HEK293 (cell line): ENCODE measurements at regions not wholly inside any gene's neighbourhood (a gene's known extent, or its start where the extent isn't known, plus 50 kb on each side); places are given as distances from the start of the nearest gene placed in this dataset.

Experiments used
- CTCF ChIA-PET: fragments of 350-600 bp; formaldehyde crosslinking; extraction: SDS; loops from one replicate; lab custom pipeline; 2021; ENCODE audit warnings: antibody characterized with exemption; lab: Yijun Ruan, JAX
- POLR2A ChIA-PET: fragments of 300-600 bp; formaldehyde crosslinking; extraction: SDS; loops from one replicate; lab custom pipeline; 2020; ENCODE audit warnings: antibody characterized with exemption, inconsistent platforms; lab: Yijun Ruan, JAX
- H3K27ac ChIP-seq: fragments of 200-500 bp; sonication (Bioruptor generic); 2 replicates; pipeline ENCODE4 v1.5.1; 2014; ENCODE audit warnings: low read depth, low read length, control low read depth, inconsistent platforms; ENCODE audit errors: extremely low read depth
- H3K36me3 ChIP-seq, 2 experiments: fragments of 200-500 bp in 1 of 2; sonication (Bioruptor generic) in 1 of 2; 1 replicate in 1 of 2; 2 replicates in 1 of 2; pipeline ENCODE4 v1.5.1; 2014 to 2017; ENCODE audit warnings: inconsistent platforms in 2 of 2, low read length in 2 of 2; ENCODE audit not compliant: control insufficient read depth in 2 of 2, insufficient read depth in 1 of 2
- H3K4me1 ChIP-seq: fragments of 200-500 bp; sonication (Bioruptor generic); 2 replicates; pipeline ENCODE4 v1.5.1; 2014; ENCODE audit warnings: mild to moderate bottlenecking, low read length, inconsistent platforms; ENCODE audit not compliant: control insufficient read depth, insufficient read depth
- H3K4me3 ChIP-seq: 2 replicates; pipeline ENCODE4 v1.5.1; 2011; ENCODE audit warnings: low read depth, mild to moderate bottlenecking, control low read depth, low read length, moderate library complexity
- H3K9me3 ChIP-seq: fragments of 200-500 bp; sonication (Bioruptor generic); 2 replicates; pipeline ENCODE4 v1.5.1; 2014; ENCODE audit warnings: low read depth, low read length, inconsistent platforms; ENCODE audit not compliant: control insufficient read depth, insufficient read depth
- FEZF1 ChIP-seq: fragments of 450-650 bp; formaldehyde crosslinking; IDR thresholded peaks from 2 replicates; pipeline ENCODE4 v1.5.1; 2016; ENCODE audit warnings: missing biosample characterization, missing genetic modification characterization
- KLF10 ChIP-seq: fragments of 450-650 bp; IDR thresholded peaks from 2 replicates; pipeline ENCODE4 v1.5.1; 2018; ENCODE audit warnings: missing biosample characterization, mild to moderate bottlenecking, missing genetic modification characterization
- KLF16 ChIP-seq: fragments of 450-650 bp; formaldehyde crosslinking; IDR thresholded peaks from 2 replicates; pipeline ENCODE4 v1.5.1; 2017; ENCODE audit warnings: missing biosample characterization, missing genetic modification characterization
- KLF9 ChIP-seq: fragments of 450-650 bp; formaldehyde crosslinking; IDR thresholded peaks from 2 replicates; pipeline ENCODE4 v1.5.1; 2016; ENCODE audit warnings: missing biosample characterization, missing genetic modification characterization, low read depth
- OSR2 ChIP-seq: fragments of 450-650 bp; formaldehyde crosslinking; IDR thresholded peaks from 2 replicates; pipeline ENCODE4 v1.5.1; 2016; ENCODE audit warnings: missing biosample characterization, missing genetic modification characterization
- SP7 ChIP-seq: fragments of 450-650 bp; formaldehyde crosslinking; IDR thresholded peaks from 2 replicates; pipeline ENCODE4 v1.5.1; 2016; ENCODE audit warnings: missing biosample characterization, missing genetic modification characterization
- TRIM28 ChIP-seq: IDR thresholded peaks from 2 replicates; pipeline ENCODE4 v1.6.1; 2011; ENCODE audit warnings: low read length, control low read depth, borderline replicate concordance
- WT1 ChIP-seq: fragments of 450-650 bp; formaldehyde crosslinking; IDR thresholded peaks from 2 replicates; pipeline ENCODE4 v1.5.1; 2016; ENCODE audit warnings: missing biosample characterization, missing genetic modification characterization
- ZBTB48 ChIP-seq: fragments of 450-650 bp; formaldehyde crosslinking; IDR thresholded peaks from 2 replicates; pipeline ENCODE4 v1.5.1; 2016; ENCODE audit warnings: missing biosample characterization, missing genetic modification characterization
- ZEB2 ChIP-seq: fragments of 450-650 bp; formaldehyde crosslinking; IDR thresholded peaks from 2 replicates; pipeline ENCODE4 v1.5.1; 2016; ENCODE audit warnings: missing biosample characterization, missing genetic modification characterization
- ZNF10 ChIP-seq: fragments of 450-650 bp; formaldehyde crosslinking; IDR thresholded peaks from 2 replicates; pipeline ENCODE4 v1.5.1; 2017; ENCODE audit warnings: missing biosample characterization, missing genetic modification characterization
- ZNF146 ChIP-seq: fragments of 450-650 bp; formaldehyde crosslinking; IDR thresholded peaks from 2 replicates; pipeline ENCODE4 v1.5.1; 2016; ENCODE audit warnings: missing biosample characterization, missing genetic modification characterization
- ZNF157 ChIP-seq: fragments of 450-650 bp; formaldehyde crosslinking; IDR thresholded peaks from 2 replicates; pipeline ENCODE4 v1.5.1; 2016; ENCODE audit warnings: missing biosample characterization, missing genetic modification characterization
- ZNF302 ChIP-seq: fragments of 450-650 bp; formaldehyde crosslinking; IDR thresholded peaks from 2 replicates; pipeline ENCODE4 v1.5.1; 2016; ENCODE audit warnings: missing biosample characterization, missing genetic modification characterization, low read depth
- ZNF354C ChIP-seq: fragments of 450-650 bp; formaldehyde crosslinking; IDR thresholded peaks from 2 replicates; pipeline ENCODE4 v1.5.1; 2016; ENCODE audit warnings: missing biosample characterization, missing genetic modification characterization, low read depth, borderline replicate concordance
- ZNF529 ChIP-seq: fragments of 450-650 bp; formaldehyde crosslinking; IDR thresholded peaks from 2 replicates; pipeline ENCODE4 v1.5.1; 2017; ENCODE audit warnings: missing genetic modification characterization, missing biosample characterization; ENCODE audit not compliant: insufficient replicate concordance
- ZNF558 ChIP-seq: fragments of 450-650 bp; formaldehyde crosslinking; IDR thresholded peaks from 2 replicates; pipeline ENCODE4 v1.5.1; 2016; ENCODE audit warnings: missing biosample characterization, missing genetic modification characterization
- ZNF76 ChIP-seq: fragments of 450-650 bp; formaldehyde crosslinking; IDR thresholded peaks from 2 replicates; pipeline ENCODE4; 2016; ENCODE audit warnings: low read depth, missing biosample characterization, missing genetic modification characterization, borderline replicate concordance
- ZNF768 ChIP-seq: fragments of 450-650 bp; formaldehyde crosslinking; IDR thresholded peaks from 2 replicates; pipeline ENCODE4 v1.5.1; 2018; ENCODE audit warnings: missing biosample characterization, mild to moderate bottlenecking, missing genetic modification characterization
- ZNF791 ChIP-seq: fragments of 450-650 bp; formaldehyde crosslinking; IDR thresholded peaks from 2 replicates; pipeline ENCODE4 v1.5.1; 2016; ENCODE audit warnings: missing biosample characterization, missing genetic modification characterization
- ZSCAN23 ChIP-seq: fragments of 450-650 bp; formaldehyde crosslinking; IDR thresholded peaks from 2 replicates; pipeline ENCODE4 v1.5.1; 2016; ENCODE audit warnings: missing biosample characterization, missing genetic modification characterization
- TF ChIP-seq, protein P1 (sequence below): fragments of 450-650 bp; formaldehyde crosslinking; IDR thresholded peaks from 2 replicates; pipeline ENCODE4 v1.5.1; 2016; ENCODE audit warnings: missing biosample characterization, missing genetic modification characterization, borderline replicate concordance
- TF ChIP-seq, protein P2 (sequence below): fragments of 450-650 bp; formaldehyde crosslinking; IDR thresholded peaks from 2 replicates; pipeline ENCODE4 v1.5.1; 2016; ENCODE audit warnings: missing biosample characterization, missing genetic modification characterization
- TF ChIP-seq, protein P3 (sequence below): fragments of 450-650 bp; formaldehyde crosslinking; IDR thresholded peaks from 2 replicates; pipeline ENCODE4 v1.5.1; 2016; ENCODE audit warnings: missing biosample characterization, missing genetic modification characterization, low read depth
- TF ChIP-seq, protein P4 (sequence below): fragments of 450-650 bp; formaldehyde crosslinking; IDR thresholded peaks from 2 replicates; pipeline ENCODE4 v1.5.1; 2016; ENCODE audit warnings: missing biosample characterization, missing genetic modification characterization
- TF ChIP-seq, protein P5 (sequence below): fragments of 450-650 bp; formaldehyde crosslinking; IDR thresholded peaks from 2 replicates; pipeline ENCODE4 v1.5.1; 2017; ENCODE audit warnings: missing biosample characterization, missing genetic modification characterization
- TF ChIP-seq, protein P6 (sequence below): fragments of 450-650 bp; formaldehyde crosslinking; IDR thresholded peaks from 2 replicates; pipeline ENCODE4 v1.5.1; 2017; ENCODE audit warnings: missing biosample characterization, missing genetic modification characterization

DNA sequence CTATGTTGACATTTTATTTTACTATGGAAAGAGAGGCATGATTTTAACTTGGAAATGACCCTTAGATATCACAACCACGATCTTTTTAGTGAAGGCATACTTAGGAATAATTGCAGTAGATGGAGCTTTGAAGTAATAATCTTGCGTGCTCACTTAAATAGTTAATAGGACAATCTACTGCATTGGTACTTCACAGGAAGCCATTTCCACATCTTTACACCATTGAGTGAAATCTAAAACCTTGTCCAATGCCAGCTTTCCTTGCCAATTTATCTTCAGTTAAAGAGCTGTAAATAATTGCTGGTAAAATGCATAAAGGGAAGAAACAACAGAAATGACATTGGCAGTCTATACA, 586.3 kb downstream of the ADGRL2 start (continued):
- TF ChIP-seq ZNF791: no peak
- no peak for TF ChIP-seq ZNF354C (tag by site-specific recombination)
- no peak for TF ChIP-seq ZNF146
- TF ChIP-seq TRIM28: peak; percentile 64; the same call in 1 of the 2 replicates
- TF ChIP-seq OSR2 (tag by site-specific recombination): peak; percentile 95
- peak; percentile 76 for TF ChIP-seq FEZF1
- TF ChIP-seq KLF16 (tag by site-specific recombination): 0 out of 2 replicates have a peak, but pooled peaks have one; percentile 0
- TF ChIP-seq, protein P1, sequence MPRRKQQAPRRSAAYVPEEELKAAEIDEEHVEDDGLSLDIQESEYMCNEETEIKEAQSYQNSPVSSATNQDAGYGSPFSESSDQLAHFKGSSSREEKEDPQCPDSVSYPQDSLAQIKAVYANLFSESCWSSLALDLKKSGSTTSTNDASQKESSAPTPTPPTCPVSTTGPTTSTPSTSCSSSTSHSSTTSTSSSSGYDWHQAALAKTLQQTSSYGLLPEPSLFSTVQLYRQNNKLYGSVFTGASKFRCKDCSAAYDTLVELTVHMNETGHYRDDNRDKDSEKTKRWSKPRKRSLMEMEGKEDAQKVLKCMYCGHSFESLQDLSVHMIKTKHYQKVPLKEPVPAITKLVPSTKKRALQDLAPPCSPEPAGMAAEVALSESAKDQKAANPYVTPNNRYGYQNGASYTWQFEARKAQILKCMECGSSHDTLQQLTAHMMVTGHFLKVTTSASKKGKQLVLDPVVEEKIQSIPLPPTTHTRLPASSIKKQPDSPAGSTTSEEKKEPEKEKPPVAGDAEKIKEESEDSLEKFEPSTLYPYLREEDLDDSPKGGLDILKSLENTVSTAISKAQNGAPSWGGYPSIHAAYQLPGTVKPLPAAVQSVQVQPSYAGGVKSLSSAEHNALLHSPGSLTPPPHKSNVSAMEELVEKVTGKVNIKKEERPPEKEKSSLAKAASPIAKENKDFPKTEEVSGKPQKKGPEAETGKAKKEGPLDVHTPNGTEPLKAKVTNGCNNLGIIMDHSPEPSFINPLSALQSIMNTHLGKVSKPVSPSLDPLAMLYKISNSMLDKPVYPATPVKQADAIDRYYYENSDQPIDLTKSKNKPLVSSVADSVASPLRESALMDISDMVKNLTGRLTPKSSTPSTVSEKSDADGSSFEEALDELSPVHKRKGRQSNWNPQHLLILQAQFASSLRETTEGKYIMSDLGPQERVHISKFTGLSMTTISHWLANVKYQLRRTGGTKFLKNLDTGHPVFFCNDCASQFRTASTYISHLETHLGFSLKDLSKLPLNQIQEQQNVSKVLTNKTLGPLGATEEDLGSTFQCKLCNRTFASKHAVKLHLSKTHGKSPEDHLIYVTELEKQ: peak; percentile 50; the same call in 1 of the 2 replicates
- TF ChIP-seq KLF10: peak; percentile 22
- TF ChIP-seq, protein P2, sequence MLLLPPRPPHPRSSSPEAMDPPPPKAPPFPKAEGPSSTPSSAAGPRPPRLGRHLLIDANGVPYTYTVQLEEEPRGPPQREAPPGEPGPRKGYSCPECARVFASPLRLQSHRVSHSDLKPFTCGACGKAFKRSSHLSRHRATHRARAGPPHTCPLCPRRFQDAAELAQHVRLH: 0 out of 2 replicates have a peak, but pooled peaks have one; percentile 17

DNA sequence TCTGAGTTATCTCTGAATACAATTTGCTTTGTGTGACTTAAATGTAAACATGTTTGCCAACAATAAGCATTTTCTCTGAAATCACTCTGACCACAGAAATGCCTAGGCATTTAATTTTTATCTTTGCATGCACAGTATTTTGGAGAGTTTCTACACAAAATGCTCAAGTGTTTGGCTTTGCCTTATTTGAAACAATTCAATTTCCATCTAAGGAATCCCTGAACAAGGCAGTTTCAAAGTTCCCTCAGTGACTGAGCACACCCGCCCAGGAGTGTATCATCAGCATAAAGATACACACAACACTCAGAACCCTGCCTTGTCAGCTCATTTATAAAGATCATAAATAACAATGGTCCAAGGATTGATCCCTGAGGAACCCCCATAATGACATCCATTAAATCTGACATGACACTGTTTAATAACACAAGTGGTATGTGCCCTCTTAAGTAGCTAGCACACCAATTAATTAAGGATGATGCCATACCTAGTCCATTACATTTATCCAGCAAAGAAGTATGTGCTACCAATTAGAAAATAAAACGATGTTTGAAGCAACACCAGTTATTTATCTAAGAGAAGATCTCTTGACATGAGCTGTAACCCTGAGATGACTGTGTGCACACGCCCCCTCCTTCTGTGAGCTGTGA, 585.8 kb downstream of the ADGRL2 start:
- H3K36me3 ChIP-seq: no peaks in the 10 kb centered on the region
- no peak overlapping the region for H3K27ac ChIP-seq
- H3K4me3 ChIP-seq: no peak overlapping the region
- CTCF ChIA-PET: no interaction called here
- POLR2A ChIA-PET: no interaction called here
- H3K4me1 ChIP-seq: peaks cover 11% of the 10 kb centered on the region; the same call in 1 of the 2 replicates
- no peaks in the 10 kb centered on the region for H3K9me3 ChIP-seq
- TF ChIP-seq ZEB2 (tag by site-specific recombination) (peak; percentile 63), ZNF302 (0 out of 2 replicates have a peak, but pooled peaks have one; percentile 34), ZNF529 (tag by site-specific recombination) (no peak), ZNF768 (tag by site-specific recombination) (no peak), ZSCAN23 (tag by site-specific recombination) (0 out of 2 replicates have a peak, but pooled peaks have one; percentile 10), ZNF76 (tag by site-specific recombination) (peak; percentile 32; the same call in 1 of the 2 replicates), ZNF157 (tag by site-specific recombination) (no peak), KLF10 (peak; percentile 72; the same call in 1 of the 2 replicates), WT1 (tag by site-specific recombination) (0 out of 2 replicates have a peak, but pooled peaks have one; percentile 49), KLF9 (tag by site-specific recombination) (peak; percentile 46; the same call in 1 of the 2 replicates), TRIM28 (0 out of 2 replicates have a peak, but pooled peaks have one; percentile 83), ZNF558 (tag by site-specific recombination) (no peak), ZNF10 (no peak), KLF16 (tag by site-specific recombination) (0 out of 2 replicates have a peak, but pooled peaks have one; percentile 24), SP7 (tag by site-specific recombination) (peak; percentile 87), ZBTB48 (tag by site-specific recombination) (peak; percentile 15; the same call in 1 of the 2 replicates)
- TF ChIP-seq, protein P3, sequence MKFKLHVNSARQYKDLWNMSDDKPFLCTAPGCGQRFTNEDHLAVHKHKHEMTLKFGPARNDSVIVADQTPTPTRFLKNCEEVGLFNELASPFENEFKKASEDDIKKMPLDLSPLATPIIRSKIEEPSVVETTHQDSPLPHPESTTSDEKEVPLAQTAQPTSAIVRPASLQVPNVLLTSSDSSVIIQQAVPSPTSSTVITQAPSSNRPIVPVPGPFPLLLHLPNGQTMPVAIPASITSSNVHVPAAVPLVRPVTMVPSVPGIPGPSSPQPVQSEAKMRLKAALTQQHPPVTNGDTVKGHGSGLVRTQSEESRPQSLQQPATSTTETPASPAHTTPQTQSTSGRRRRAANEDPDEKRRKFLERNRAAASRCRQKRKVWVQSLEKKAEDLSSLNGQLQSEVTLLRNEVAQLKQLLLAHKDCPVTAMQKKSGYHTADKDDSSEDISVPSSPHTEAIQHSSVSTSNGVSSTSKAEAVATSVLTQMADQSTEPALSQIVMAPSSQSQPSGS (tag by site-specific recombination): 0 out of 2 replicates have a peak, but pooled peaks have one; percentile 20
- TF ChIP-seq, protein P4, sequence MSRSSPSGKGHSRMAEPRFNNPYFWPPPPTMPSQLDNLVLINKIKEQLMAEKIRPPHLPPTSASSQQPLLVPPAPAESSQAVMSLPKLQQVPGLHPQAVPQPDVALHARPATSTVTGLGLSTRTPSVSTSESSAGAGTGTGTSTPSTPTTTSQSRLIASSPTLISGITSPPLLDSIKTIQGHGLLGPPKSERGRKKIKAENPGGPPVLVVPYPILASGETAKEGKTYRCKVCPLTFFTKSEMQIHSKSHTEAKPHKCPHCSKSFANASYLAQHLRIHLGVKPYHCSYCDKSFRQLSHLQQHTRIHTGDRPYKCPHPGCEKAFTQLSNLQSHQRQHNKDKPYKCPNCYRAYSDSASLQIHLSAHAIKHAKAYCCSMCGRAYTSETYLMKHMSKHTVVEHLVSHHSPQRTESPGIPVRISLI (tag by site-specific recombination): peak; percentile 65; the same call in 1 of the 2 replicates
- TF ChIP-seq, protein P5, sequence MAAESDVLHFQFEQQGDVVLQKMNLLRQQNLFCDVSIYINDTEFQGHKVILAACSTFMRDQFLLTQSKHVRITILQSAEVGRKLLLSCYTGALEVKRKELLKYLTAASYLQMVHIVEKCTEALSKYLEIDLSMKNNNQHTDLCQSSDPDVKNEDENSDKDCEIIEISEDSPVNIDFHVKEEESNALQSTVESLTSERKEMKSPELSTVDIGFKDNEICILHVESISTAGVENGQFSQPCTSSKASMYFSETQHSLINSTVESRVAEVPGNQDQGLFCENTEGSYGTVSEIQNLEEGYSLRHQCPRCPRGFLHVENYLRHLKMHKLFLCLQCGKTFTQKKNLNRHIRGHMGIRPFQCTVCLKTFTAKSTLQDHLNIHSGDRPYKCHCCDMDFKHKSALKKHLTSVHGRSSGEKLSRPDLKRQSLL (tag by site-specific recombination): no peak
- TF ChIP-seq, protein P6, sequence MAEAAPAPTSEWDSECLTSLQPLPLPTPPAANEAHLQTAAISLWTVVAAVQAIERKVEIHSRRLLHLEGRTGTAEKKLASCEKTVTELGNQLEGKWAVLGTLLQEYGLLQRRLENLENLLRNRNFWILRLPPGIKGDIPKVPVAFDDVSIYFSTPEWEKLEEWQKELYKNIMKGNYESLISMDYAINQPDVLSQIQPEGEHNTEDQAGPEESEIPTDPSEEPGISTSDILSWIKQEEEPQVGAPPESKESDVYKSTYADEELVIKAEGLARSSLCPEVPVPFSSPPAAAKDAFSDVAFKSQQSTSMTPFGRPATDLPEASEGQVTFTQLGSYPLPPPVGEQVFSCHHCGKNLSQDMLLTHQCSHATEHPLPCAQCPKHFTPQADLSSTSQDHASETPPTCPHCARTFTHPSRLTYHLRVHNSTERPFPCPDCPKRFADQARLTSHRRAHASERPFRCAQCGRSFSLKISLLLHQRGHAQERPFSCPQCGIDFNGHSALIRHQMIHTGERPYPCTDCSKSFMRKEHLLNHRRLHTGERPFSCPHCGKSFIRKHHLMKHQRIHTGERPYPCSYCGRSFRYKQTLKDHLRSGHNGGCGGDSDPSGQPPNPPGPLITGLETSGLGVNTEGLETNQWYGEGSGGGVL (tag by site-specific recombination): 0 out of 2 replicates have a peak, but pooled peaks have one; percentile 10
